Right lobe of liver (tissue), 6 donors: ENCODE measurements at regions not wholly inside any gene's neighbourhood (a gene's known extent, or its start where the extent isn't known, plus 50 kb on each side); places are given as distances from the start of the nearest gene placed in this dataset.

ENCODE experiments used
- ATAC-seq, 4 donors: fragments of 200-7000 bp; cut with Tn5 transposase; one replicate each; pipeline ENCODE4 v1.9.1; 2020; ENCODE audit warnings: mild to moderate bottlenecking in 4 of 4, moderate library complexity in 4 of 4
- DNase-seq, 3 donors: peaks; one replicate each; pipeline ENCODE4 v3.0.0-alpha.2; 2020
- H3K27ac ChIP-seq, 3 donors: fragments of 200-600 bp; one replicate each; pipeline ENCODE4 v1.8.0; 2022
- H3K27me3 ChIP-seq, 2 donors: fragments of 200-600 bp; one replicate each; pipeline ENCODE4 v1.8.0; 2022
- H3K36me3 ChIP-seq, 4 donors: fragments of 200-600 bp; sonication (generic) in 1 of 4; one replicate each; pipeline versions ENCODE4 v1.5.1 to v1.8.0; 2017 to 2022; ENCODE audit warnings: control low read depth in 1 of 4
- H3K4me1 ChIP-seq, 4 donors: fragments of 200-600 bp; sonication (generic) in 1 of 4; one replicate each; pipeline versions ENCODE4 v1.5.1 to v1.8.0; 2017 to 2022; ENCODE audit warnings: control low read depth in 1 of 4
- H3K4me3 ChIP-seq, 3 donors: fragments of 200-600 bp; one replicate each; pipeline ENCODE4 v1.8.0; 2022
- H3K9me3 ChIP-seq, 4 donors: fragments of 200-600 bp; sonication (generic) in 1 of 4; one replicate each; pipeline versions ENCODE4 v1.5.1 to v1.8.0; 2017 to 2022; ENCODE audit warnings: control low read depth in 1 of 4
- POLR2A ChIP-seq: fragments of 450-650 bp; IDR thresholded peaks from one replicate; pipeline ENCODE4 v1.6.1; 2017; ENCODE audit warnings: antibody characterized with exemption, mild to moderate bottlenecking
- WGBS: methylation state at CpG from one replicate; pipeline ENCODE4 v1.1.6; 2018; ENCODE audit warnings: low coverage, low lambda C conversion rate; ENCODE audit not compliant: insufficient coverage; ENCODE audit errors: missing lambda C conversion rate; 5-methylcytosine and 5-hydroxymethylcytosine counted together
- intact Hi-C, 2 donors: fragments of 100-400 bp; cut with DNase I; formaldehyde crosslinking; loops; one replicate each; pipeline versions ENCODE4 v1.11.2 to v1.14.1; 2022
- TF ChIP-seq, protein P1 (sequence below), 4 donors: fragments of 200-600 bp in 3 of 4; fragments of 450-650 bp in 1 of 4; IDR thresholded peaks; one replicate each; pipeline versions ENCODE4 v1.5.1 to v1.8.0; 2016 to 2022; ENCODE audit warnings: antibody characterized with exemption in 4 of 4, mild to moderate bottlenecking in 2 of 4
- donor health status: DM: no; HTN: yes; CAD: no.
- donor health status: DM: no; HTN: no; CAD: no.
- donor health status: DM: no; HTN: no; CAD: no.
- donor health status: DM: no; HTN: yes; CAD: no.
- donor health status: DM: no; HTN: yes; CAD: no.

DNA sequence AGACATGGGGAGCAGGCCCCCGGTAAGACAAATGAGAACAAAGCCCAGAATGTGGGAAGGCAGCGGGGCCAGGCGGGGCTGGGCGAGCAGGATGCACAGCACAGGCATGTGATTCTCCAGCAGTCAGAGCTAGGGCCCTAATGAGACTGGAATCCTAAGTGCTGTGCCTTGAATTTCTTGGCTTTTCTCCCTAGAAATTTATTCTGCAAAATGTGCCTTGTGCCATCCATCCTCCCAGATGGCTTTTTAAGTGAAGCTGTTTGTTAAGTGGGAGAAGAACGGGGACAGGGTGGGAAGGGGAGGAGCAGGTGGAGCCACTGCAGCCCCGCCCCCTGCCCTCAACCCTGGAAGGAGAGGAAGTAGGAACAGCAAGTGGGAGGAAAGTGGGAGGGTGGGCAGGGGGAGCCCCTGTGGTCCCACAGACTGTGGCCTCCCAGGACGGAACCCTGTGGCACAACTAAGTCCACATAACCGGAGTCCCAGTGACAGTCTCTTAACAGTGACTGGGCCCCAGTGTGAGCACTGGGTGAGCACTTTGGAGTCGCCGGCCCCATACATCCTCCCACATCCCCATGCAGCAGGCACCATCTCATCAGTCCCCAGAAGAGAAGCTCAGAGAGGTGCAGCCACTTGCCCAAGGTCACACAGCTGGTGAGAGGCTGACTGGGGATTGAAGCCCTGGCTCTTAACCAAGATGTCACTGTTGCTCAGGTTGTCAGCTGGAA is 216.9 kb downstream of the MATN1 start:
- H3K36me3 ChIP-seq, result no peaks in the 10 kb centered on the region
- no peak for DNase-seq
- no peaks in the 10 kb centered on the region for H3K4me1 ChIP-seq
- WGBS, result 66% methylated on average over 2 of the region's 10 CpGs
- TF ChIP-seq, protein P1, sequence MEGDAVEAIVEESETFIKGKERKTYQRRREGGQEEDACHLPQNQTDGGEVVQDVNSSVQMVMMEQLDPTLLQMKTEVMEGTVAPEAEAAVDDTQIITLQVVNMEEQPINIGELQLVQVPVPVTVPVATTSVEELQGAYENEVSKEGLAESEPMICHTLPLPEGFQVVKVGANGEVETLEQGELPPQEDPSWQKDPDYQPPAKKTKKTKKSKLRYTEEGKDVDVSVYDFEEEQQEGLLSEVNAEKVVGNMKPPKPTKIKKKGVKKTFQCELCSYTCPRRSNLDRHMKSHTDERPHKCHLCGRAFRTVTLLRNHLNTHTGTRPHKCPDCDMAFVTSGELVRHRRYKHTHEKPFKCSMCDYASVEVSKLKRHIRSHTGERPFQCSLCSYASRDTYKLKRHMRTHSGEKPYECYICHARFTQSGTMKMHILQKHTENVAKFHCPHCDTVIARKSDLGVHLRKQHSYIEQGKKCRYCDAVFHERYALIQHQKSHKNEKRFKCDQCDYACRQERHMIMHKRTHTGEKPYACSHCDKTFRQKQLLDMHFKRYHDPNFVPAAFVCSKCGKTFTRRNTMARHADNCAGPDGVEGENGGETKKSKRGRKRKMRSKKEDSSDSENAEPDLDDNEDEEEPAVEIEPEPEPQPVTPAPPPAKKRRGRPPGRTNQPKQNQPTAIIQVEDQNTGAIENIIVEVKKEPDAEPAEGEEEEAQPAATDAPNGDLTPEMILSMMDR (IDR thresholded peaks at IDR 0.05), result no peak
- no peak for TF ChIP-seq POLR2A
- H3K27ac ChIP-seq, result no peak overlapping the region
- H3K9me3 ChIP-seq, result no peaks in the 10 kb centered on the region
- ATAC-seq, result no peak
- intact Hi-C loops, result no loop called here
- H3K27me3 ChIP-seq, result no peaks in the 10 kb centered on the region
- H3K4me3 ChIP-seq, result no peak overlapping the region

DNA sequence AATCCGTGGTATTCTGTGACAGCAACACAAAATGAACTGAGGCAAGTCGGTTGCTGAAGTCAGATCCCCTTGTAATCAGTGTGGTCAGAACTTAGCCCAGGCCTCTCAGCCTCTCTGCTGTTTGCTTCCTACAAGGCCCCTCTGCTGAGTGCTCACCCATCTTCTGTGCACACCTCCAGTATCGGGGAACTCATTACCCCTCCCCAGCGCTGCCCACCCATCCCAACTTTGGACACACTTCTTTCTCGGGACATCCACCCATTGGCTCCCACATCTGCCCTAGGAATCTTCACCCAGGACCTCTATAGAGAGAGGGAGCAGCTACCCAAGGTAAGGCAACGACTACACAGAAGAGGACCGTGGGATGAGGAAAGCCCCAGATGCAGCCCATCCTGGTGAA is 217.5 kb downstream of the MATN1 start:
- intact Hi-C loops, result no loop called here
- H3K4me3 ChIP-seq, result no peak overlapping the region
- no peaks in the 10 kb centered on the region for H3K27me3 ChIP-seq
- no peaks in the 10 kb centered on the region for H3K9me3 ChIP-seq
- no peak for TF ChIP-seq POLR2A
- TF ChIP-seq, protein P1 (IDR thresholded peaks at IDR 0.05), result no peak
- H3K36me3 ChIP-seq, result no peaks in the 10 kb centered on the region
- WGBS, result 77% methylated on average over 5 of the region's 7 CpGs
- H3K4me1 ChIP-seq, result no peaks in the 10 kb centered on the region
- no peak overlapping the region for H3K27ac ChIP-seq
- no peak for ATAC-seq
- no peak for DNase-seq

DNA sequence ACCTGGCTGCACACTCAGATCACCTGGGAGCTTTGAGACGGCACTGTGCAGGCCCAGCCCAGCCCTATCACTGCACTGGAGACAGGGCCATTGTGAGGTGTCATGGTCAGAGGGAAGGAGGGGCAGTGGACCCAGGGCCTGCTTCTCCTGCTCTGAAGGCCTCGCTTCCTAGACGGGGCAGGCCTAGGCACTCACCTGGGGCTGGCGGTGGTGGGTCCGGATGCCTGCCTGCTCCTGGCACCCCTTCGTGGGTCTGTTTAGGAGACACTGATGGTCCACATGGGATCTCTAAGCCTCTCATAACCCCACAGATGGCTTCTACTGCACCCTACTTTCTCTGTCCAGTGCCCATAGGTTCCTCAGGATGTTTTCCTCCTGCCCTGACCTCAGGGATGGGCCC is 230.9 kb downstream of the MATN1 start:
- no peaks in the 10 kb centered on the region for H3K36me3 ChIP-seq
- intact Hi-C loops, result no loop called here
- no peak overlapping the region for H3K4me3 ChIP-seq
- H3K4me1 ChIP-seq, result no peaks in the 10 kb centered on the region
- H3K27me3 ChIP-seq, result no peaks in the 10 kb centered on the region
- no peaks in the 10 kb centered on the region for H3K9me3 ChIP-seq
- ATAC-seq, result peak in 1 of 4 donors; percentile 35
- no peak for DNase-seq
- H3K27ac ChIP-seq, result no peak overlapping the region
- WGBS, result no CpG with 5 or more reads among the region's 6 CpGs
- no peak for TF ChIP-seq POLR2A
- TF ChIP-seq, protein P1 (IDR thresholded peaks at IDR 0.05), result no peak

DNA sequence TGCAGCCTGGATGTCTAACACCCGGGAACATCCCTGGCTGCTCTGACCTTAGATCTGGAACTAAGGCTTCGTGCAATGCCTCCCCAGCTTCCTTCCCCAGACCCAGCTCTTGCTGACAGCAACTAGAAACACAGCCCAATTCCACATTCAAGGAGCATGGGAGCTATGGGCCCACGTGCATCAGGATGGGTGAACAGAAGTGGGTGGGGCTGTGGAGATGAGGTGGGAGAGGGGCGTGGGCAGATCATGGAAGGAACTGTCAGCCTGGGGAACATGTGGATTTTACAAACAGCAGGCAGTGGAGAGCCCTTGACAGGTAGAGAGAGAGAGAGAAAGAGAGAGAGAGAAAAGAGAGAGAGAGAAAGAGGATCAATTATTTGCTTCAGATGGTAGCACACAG is 231.6 kb downstream of the MATN1 start:
- DNase-seq, result no peak
- TF ChIP-seq POLR2A, result no peak
- TF ChIP-seq, protein P1 (IDR thresholded peaks at IDR 0.05), result no peak
- 35% methylated on average over 3 of the region's 4 CpGs for WGBS

More for the DNA sequence above, 231.6 kb downstream of the MATN1 start:
- H3K27ac ChIP-seq, result no peak overlapping the region
- no peak overlapping the region for H3K4me3 ChIP-seq
- intact Hi-C loops, result no loop called here
- no peaks in the 10 kb centered on the region for H3K4me1 ChIP-seq
- H3K36me3 ChIP-seq, result no peaks in the 10 kb centered on the region
- H3K9me3 ChIP-seq, result no peaks in the 10 kb centered on the region
- no peaks in the 10 kb centered on the region for H3K27me3 ChIP-seq
- ATAC-seq, result no peak
